Body of pancreas (tissue), 4 donors: ENCODE measurements at regions not wholly inside any gene's neighbourhood (a gene's known extent, or its start where the extent isn't known, plus 50 kb on each side); places are given as distances from the start of the nearest gene placed in this dataset. TPM values are rescaled to one million over a fixed set of nuclear protein-coding genes. Genes with fewer than 3 reads are reported as not detected.
A peak's percentile ranks its signal among the peaks of the same experiment; 100 is the strongest.

Experiments
- ATAC-seq: fragments of 150-250 bp; one replicate; pipeline ENCODE4 v1.9.1; 2016
- DNase-seq, 4 donors: peaks; one replicate each; pipeline ENCODE4 v3.0.0-alpha.2; 2019
- H3K27ac ChIP-seq, 4 donors: fragments of 200-600 bp; sonication (generic); 1 replicate in 3 of 4; 2 replicates in 1 of 4; pipeline versions ENCODE4 v1.5.1 to v1.6.1; 2016 to 2019; ENCODE audit warnings: mild to moderate bottlenecking in 1 of 4, mixed read lengths in 1 of 4, moderate library complexity in 1 of 4
- H3K27me3 ChIP-seq, 2 donors: fragments of 200-600 bp; sonication (generic); one replicate each; pipeline ENCODE4 v1.6.0; 2016; ENCODE audit warnings: mild to moderate bottlenecking in 1 of 2
- H3K36me3 ChIP-seq, 2 donors: fragments of 200-600 bp; sonication (generic); replicated peaks in 1 of 2; 2 replicates each; pipeline ENCODE4 v1.5.1; 2016; ENCODE audit warnings: low read depth in 2 of 2; ENCODE audit not compliant: insufficient read depth in 1 of 2
- H3K4me1 ChIP-seq: fragments of 200-600 bp; sonication (generic); one replicate; pipeline ENCODE4 v1.6.0; 2016
- H3K4me3 ChIP-seq, 2 donors: fragments of 200-600 bp; sonication (generic); 1 replicate in 1 of 2; 2 replicates in 1 of 2; pipeline ENCODE4 v1.5.1; 2016 to 2019
- H3K9me3 ChIP-seq, 3 donors: fragments of 200-600 bp; sonication (generic); 1 replicate in 2 of 3; 2 replicates in 1 of 3; pipeline ENCODE4 v1.5.1; 2016
- POLR2A ChIP-seq, 3 donors: fragments of 450-650 bp; IDR thresholded peaks; one replicate each; pipeline ENCODE4 v1.6.1; 2016; ENCODE audit warnings: antibody characterized with exemption in 3 of 3, mild to moderate bottlenecking in 2 of 3
- WGBS, 2 donors: methylation state at CpG; one replicate each; pipeline ENCODE4 v1.1.5; 2017; 5-methylcytosine and 5-hydroxymethylcytosine counted together
- intact Hi-C: fragments of 100-400 bp; cut with DNase I; formaldehyde crosslinking; loops from one replicate; pipeline ENCODE4 v1.15.1; 2023
- small RNA-seq: library from RNA; depleted of rRNA; stranded (forward); fragments of <200 nt; gene quantifications from one replicate; pipeline ENCODE3, GENCODE V24; 2016
- TF ChIP-seq, protein P1 (sequence below), 7 experiments: fragments of 450-650 bp in 4 of 7; fragments of 200-600 bp in 3 of 7; sonication (generic) in 3 of 7; IDR thresholded peaks; one replicate each; pipeline ENCODE4 v1.5.1; 2016 to 2019; ENCODE audit warnings: antibody characterized with exemption in 7 of 7

GRCh38 chr1:67632811-67633655, 52.0 kb upstream of the GADD45A start:
- peak overlapping the region in 2 of 4 donors; percentile 21 to 50 for H3K27ac ChIP-seq
- ATAC-seq (no peak), DNase-seq (no peak)
- no peaks in the 10 kb centered on the region for H3K27me3 ChIP-seq
- intact Hi-C loops = no loop called here
- no peaks in the 10 kb centered on the region for H3K36me3 ChIP-seq
- H3K4me1 ChIP-seq = peaks cover 35% of the 10 kb centered on the region
- no peak for TF ChIP-seq POLR2A (IDR thresholded peaks at IDR 0.05)
- H3K9me3 ChIP-seq = no peaks in the 10 kb centered on the region
- 34 to 45% methylated on average over 10 of the region's 10 CpGs for WGBS, 2 donors
- no peak overlapping the region for H3K4me3 ChIP-seq

GRCh38 chr1:67634396-67634935, 50.5 kb upstream of the GADD45A start:
- Histone ChIP-seq H3K9me3 (no peaks in the 10 kb centered on the region), H3K4me1 (peaks cover 35% of the 10 kb centered on the region), H3K27ac (no peak overlapping the region), H3K36me3 (no peaks in the 10 kb centered on the region), H3K4me3 (no peak overlapping the region), H3K27me3 (no peaks in the 10 kb centered on the region)
- 93 to 96% methylated on average over 6 of the region's 6 CpGs for WGBS, 2 donors
- no peak for ATAC-seq
- intact Hi-C loops = no loop called here
- no peak for DNase-seq
- no peak for TF ChIP-seq POLR2A (IDR thresholded peaks at IDR 0.05)
- TF ChIP-seq, protein P1, sequence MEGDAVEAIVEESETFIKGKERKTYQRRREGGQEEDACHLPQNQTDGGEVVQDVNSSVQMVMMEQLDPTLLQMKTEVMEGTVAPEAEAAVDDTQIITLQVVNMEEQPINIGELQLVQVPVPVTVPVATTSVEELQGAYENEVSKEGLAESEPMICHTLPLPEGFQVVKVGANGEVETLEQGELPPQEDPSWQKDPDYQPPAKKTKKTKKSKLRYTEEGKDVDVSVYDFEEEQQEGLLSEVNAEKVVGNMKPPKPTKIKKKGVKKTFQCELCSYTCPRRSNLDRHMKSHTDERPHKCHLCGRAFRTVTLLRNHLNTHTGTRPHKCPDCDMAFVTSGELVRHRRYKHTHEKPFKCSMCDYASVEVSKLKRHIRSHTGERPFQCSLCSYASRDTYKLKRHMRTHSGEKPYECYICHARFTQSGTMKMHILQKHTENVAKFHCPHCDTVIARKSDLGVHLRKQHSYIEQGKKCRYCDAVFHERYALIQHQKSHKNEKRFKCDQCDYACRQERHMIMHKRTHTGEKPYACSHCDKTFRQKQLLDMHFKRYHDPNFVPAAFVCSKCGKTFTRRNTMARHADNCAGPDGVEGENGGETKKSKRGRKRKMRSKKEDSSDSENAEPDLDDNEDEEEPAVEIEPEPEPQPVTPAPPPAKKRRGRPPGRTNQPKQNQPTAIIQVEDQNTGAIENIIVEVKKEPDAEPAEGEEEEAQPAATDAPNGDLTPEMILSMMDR (IDR thresholded peaks at IDR 0.05) = no peak

DNA sequence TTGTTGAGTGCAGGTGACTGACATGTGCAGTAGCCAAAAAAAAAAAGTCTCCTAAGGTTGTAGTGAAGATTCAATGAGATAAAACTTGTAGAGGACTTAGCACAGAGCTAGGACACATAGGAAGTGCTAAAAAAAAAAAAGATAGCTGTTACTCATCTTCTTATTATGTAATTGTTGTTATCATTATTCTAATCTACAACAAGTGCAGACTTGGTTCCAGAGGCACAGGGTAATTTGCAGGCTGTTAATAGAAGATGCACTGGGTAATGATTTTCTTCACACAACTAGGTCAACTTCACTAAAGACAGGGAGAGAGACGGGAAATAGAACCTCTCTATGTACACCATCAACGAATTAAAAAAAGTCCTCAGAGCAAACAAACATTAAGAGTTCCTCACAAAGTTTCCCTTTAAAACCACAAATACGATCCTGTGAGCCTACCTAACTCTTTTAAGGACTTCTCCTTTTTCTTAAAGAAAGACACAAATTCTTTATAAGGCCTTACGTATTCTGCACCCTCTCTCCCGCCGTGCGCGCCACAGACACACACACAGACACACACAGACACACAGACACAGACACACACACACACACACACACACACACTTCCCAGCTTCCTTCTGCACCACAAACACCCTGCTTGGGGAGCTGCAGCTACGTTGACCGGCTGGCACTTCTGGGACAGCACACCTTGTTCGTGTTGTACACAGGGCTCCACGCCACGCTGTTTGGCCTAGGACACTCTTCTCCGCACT, 49.8 kb upstream of the GADD45A start:
- no peak for TF ChIP-seq POLR2A (IDR thresholded peaks at IDR 0.05)
- TF ChIP-seq, protein P1 (IDR thresholded peaks at IDR 0.05) = no peak
- peak in 2 of 4 donors; percentile 16 for DNase-seq
- H3K27me3 ChIP-seq = no peaks in the 10 kb centered on the region
- no peaks in the 10 kb centered on the region for H3K9me3 ChIP-seq
- H3K27ac ChIP-seq = no peak overlapping the region
- H3K4me3 ChIP-seq = no peak overlapping the region
- 62 to 77% methylated on average over 14 of the region's 14 CpGs for WGBS, 2 donors
- H3K4me1 ChIP-seq = peaks cover 35% of the 10 kb centered on the region
- intact Hi-C loops = no loop called here
- no peak for ATAC-seq
- H3K36me3 ChIP-seq = no peaks in the 10 kb centered on the region

Small RNAs in the stretch of these regions (small RNA-seq; reads per million reads assigned to genes)
- gene RNU6-1031P = not detected
